IPS-NIHi7 (cell line): ENCODE measurements at regions not wholly inside any gene's neighbourhood (a gene's known extent, or its start where the extent isn't known, plus 50 kb on each side); places are given as distances from the start of the nearest gene placed in this dataset.
"Not testable (repeated sequence)": the region's sequence is repeated elsewhere in the genome, so short reads cannot be mapped to it uniquely, and the experiment has no call there.

Experiments
- DNase-seq: peaks from one replicate; pipeline ENCODE4 v3.0.0; 2012; ENCODE audit warnings: mixed read lengths; ENCODE audit errors: extremely low spot score

GRCh38 chr5:71771191-71771590, 52.1 kb downstream of the CARTPT start:
- no peak for DNase-seq

GRCh38 chr5:71778678-71779276, 59.7 kb downstream of the CARTPT start:
- DNase-seq = peak; percentile 44

- DNase-seq = no peak
These were observed 61.5 kb downstream of the CARTPT start for GRCh38 chr5:71780597-71780996.

- no peak for DNase-seq
These were observed 63.3 kb downstream of the CARTPT start for GRCh38 chr5:71782393-71782770.

GRCh38 chr5:71782771-71783770, 64.0 kb downstream of the CARTPT start:
- DNase-seq = peak; percentile 81

DNA sequence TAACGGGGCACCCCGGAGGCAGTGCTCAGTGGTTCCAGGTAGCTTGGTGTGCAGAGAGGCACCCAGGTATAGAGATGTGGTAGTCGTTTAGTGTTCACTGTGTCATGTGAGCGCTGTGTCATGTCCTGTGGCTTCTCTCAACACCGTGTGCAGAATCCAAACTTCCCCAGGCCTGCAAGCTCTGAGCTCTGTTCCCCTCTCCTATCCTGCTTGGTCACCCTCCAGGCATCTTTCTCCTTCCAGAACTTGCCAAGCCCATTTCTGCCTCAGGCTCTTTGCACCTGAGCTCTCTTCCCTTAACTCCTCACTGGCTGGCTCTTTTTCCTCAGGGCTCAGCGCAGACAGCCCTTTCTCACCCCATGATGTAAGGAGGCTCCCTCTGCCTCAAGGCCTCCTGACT, 64.8 kb downstream of the CARTPT start:
- no peak for DNase-seq

DNA sequence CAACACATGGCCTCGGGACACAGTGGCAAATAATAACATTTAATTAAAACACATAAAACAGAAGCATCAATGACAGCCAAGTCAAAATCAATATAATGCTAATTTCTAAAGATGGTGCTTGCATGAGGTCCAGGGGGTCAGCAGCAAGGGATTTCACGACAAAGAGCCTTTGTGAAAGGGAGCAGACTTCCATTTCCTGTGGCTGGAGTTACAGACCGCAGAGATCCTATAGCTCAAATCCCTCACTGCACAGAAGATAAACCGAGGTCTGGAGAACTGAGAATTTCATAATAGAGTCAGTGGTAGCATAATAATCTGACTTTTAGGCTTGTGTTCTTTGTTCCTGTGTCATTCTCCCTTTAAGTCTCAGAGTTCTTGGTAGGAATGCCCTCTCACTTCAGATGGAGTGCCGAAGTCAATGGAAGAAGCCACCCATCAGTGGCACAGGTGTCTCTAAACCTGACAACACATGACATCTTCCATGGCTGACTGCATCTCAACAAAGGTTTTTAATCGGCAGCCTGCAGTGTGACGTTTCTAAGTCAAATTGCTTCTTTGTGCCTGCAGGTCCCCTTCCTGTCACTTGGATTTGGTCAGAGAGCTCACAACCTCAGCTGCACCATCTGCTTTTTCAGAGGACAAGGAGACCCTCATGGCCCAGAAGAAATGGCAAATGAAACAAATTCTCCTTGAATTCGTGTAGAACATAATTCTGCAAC, 67.4 kb downstream of the CARTPT start:
- no peak for DNase-seq

- DNase-seq = no peak
These were observed 69.7 kb downstream of the CARTPT start for GRCh38 chr5:71788794-71789193.

DNA sequence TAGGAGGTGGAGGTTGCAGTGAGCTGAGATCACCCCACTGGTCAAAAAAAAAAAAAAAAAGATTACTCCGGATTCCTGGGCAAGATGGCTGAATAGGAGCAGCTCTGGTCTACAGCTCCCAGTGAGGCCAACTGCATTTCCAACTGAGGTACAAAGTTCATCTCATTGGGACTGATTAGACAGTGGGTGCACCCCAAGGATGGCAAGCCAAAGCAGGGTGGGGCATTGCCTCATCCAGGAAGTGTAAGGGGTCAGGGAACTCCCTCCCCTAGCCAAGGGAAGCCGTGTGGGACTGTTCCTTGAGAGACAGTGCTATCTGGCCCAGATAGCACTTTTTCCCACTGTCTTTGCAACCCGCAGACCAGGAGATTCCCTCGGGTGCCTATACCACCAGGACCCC, 70.7 kb downstream of the CARTPT start:
- DNase-seq = no peak

GRCh38 chr5:71790433-71790832, 71.4 kb downstream of the CARTPT start:
- no peak for DNase-seq

DNA sequence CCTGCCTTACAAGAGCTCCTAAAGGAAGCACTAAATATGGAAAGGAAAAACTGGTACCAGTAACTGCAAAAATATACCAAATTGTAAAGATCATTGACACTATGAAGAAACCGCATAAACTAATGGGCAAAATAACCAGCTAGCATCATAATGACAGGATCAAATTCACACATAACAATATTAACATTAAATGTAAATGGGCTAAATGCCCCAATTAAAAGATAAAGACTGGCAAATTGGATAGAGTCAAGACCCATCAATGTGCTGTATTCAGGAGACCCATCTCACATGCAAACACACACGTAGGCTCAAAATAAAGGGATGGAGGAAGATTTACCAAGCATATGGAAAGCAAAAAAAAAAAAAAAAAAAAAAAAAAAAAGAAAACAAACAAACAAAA, 73.0 kb downstream of the CARTPT start:
- DNase-seq = not testable (repeated sequence)

- no peak for DNase-seq
These were observed 75.1 kb downstream of the CARTPT start for GRCh38 chr5:71794061-71794695.

GRCh38 chr5:71802673-71803072, 83.6 kb downstream of the CARTPT start:
- no peak for DNase-seq

DNA sequence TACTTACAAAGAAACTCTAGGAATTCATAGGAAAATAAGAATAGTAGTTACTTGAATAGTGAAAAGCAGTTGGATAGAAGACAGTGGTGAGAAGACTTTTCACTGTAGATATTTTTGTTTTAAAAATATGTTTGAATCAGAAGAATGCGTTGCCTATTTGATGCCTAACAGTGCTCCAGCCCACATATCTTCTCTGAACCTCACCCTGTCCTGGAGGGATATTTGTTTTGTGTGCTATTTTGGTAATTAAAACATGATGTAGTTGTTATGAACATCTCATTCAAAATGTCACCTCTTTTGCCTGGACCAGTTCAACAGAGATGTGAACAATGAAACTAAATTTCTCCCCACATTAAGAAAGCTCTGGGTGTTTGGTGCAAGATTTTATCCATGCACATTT, 87.6 kb downstream of the CARTPT start:
- DNase-seq = no peak

GRCh38 chr5:71807909-71808308, 88.8 kb downstream of the CARTPT start:
- no peak for DNase-seq

DNA sequence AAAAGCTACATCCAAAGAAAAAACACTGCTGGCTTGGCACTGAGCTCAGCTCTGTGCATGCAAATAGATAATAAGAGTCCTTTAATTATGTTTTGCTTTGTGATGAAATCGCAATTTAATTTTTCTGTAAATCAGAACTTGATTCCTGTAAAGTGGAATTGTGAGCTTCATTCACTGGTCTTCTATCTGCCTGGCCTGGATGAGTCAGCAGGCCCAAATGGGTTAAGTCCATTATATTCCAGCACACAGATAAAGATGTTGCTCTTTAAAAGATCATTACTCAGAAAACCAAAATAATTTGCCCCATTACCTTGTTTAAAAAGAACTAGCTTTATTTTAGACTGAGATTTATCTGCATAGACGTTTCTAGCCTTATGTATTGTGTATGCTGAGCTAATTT, 90.4 kb downstream of the CARTPT start:
- DNase-seq = no peak

- no peak for DNase-seq
These were observed 90.9 kb downstream of the CARTPT start for GRCh38 chr5:71810023-71810422.

- no peak for DNase-seq
These were observed 91.6 kb downstream of the CARTPT start for GRCh38 chr5:71810471-71811195.

GRCh38 chr5:71811779-71812178, 92.7 kb downstream of the CARTPT start:
- DNase-seq = no peak

- DNase-seq = no peak
These were observed 97.2 kb downstream of the CARTPT start for GRCh38 chr5:71816307-71816706.

- DNase-seq = no peak
These were observed 98.8 kb downstream of the CARTPT start for GRCh38 chr5:71817891-71818290.
